Liver (tissue), 8 donors: ENCODE measurements at regions not wholly inside any gene's neighbourhood (a gene's known extent, or its start where the extent isn't known, plus 50 kb on each side); places are given as distances from the start of the nearest gene placed in this dataset.

Experiments used
- DNase-seq: peaks from one replicate; pipeline ENCODE4 v3.0.0-alpha.2; 2017; ENCODE audit warnings: low spot score
- H3K27ac ChIP-seq, 2 donors: one replicate each; pipeline ENCODE4 v1.7.0; 2013; ENCODE audit warnings: inconsistent platforms in 2 of 2, low read length in 2 of 2, control low read depth in 1 of 2, low read depth in 1 of 2, mild to moderate bottlenecking in 1 of 2
- H3K27me3 ChIP-seq, 4 donors: one replicate each; pipeline versions ENCODE4 v1.6.1 to v1.7.0; 2013; ENCODE audit warnings: low read length in 3 of 4, inconsistent platforms in 1 of 4, mild to moderate bottlenecking in 1 of 4, moderate library complexity in 1 of 4; ENCODE audit not compliant: control insufficient read depth in 4 of 4, insufficient read depth in 4 of 4
- H3K36me3 ChIP-seq, 4 donors: one replicate each; pipeline versions ENCODE4 v1.6.1 to v1.7.0; 2013; ENCODE audit warnings: low read length in 3 of 4, mild to moderate bottlenecking in 3 of 4, low read depth in 1 of 4, moderate library complexity in 1 of 4; ENCODE audit not compliant: control insufficient read depth in 4 of 4, insufficient read depth in 3 of 4
- H3K4me1 ChIP-seq, 4 donors: one replicate each; pipeline versions ENCODE4 v1.6.1 to v1.7.0; 2013; ENCODE audit warnings: low read length in 3 of 4, mild to moderate bottlenecking in 3 of 4, moderate library complexity in 1 of 4; ENCODE audit not compliant: control insufficient read depth in 4 of 4, insufficient read depth in 4 of 4
- H3K4me3 ChIP-seq, 3 donors: one replicate each; pipeline versions ENCODE4 v1.6.1 to v1.7.0; 2013; ENCODE audit warnings: low read length in 3 of 3, control low read depth in 1 of 3, low read depth in 1 of 3, mild to moderate bottlenecking in 1 of 3
- H3K9ac ChIP-seq, 2 donors: one replicate each; pipeline ENCODE4 v1.7.0; 2013; ENCODE audit warnings: low read length in 2 of 2, mild to moderate bottlenecking in 2 of 2, moderate library complexity in 2 of 2, control low read depth in 1 of 2, low read depth in 1 of 2
- H3K9me3 ChIP-seq, 4 donors: one replicate each; pipeline versions ENCODE4 v1.6.1 to v1.7.0; 2013; ENCODE audit warnings: low read length in 3 of 4; ENCODE audit not compliant: control insufficient read depth in 4 of 4
- EGR1 ChIP-seq, 2 donors: IDR thresholded peaks; 2 replicates each; pipeline ENCODE4 v1.6.1; 2016 to 2018; ENCODE audit warnings: antibody characterized with exemption in 2 of 2, low read depth in 2 of 2
- FOXA1 ChIP-seq: IDR thresholded peaks from 2 replicates; pipeline ENCODE4 v1.6.1; 2016; ENCODE audit warnings: antibody characterized with exemption
- FOXA2 ChIP-seq: IDR thresholded peaks from 2 replicates; pipeline ENCODE4 v1.6.1; 2016; ENCODE audit warnings: antibody characterized with exemption
- GABPA ChIP-seq, 2 donors: IDR thresholded peaks in 1 of 2; conservative IDR thresholded peaks in 1 of 2; 2 replicates each; pipeline ENCODE4 v1.6.1; 2016; ENCODE audit warnings: antibody characterized with exemption in 2 of 2, mild to moderate bottlenecking in 1 of 2, moderate library complexity in 1 of 2
- HNF4A ChIP-seq, 2 donors: conservative IDR thresholded peaks; 2 replicates each; pipeline ENCODE4 v1.6.1; 2016; ENCODE audit warnings: antibody characterized with exemption in 2 of 2, mild to moderate bottlenecking in 2 of 2
- HNF4G ChIP-seq: IDR thresholded peaks from 2 replicates; pipeline ENCODE4 v1.6.1; 2016; ENCODE audit warnings: antibody characterized with exemption
- JUND ChIP-seq, 2 donors: IDR thresholded peaks; 2 replicates each; pipeline ENCODE4 v1.6.1; 2016; ENCODE audit warnings: antibody characterized with exemption in 2 of 2
- NR2F2 ChIP-seq: IDR thresholded peaks from 2 replicates; pipeline ENCODE4 v1.6.1; 2016; ENCODE audit warnings: antibody characterized with exemption
- RAD21 ChIP-seq, 2 donors: IDR thresholded peaks; 2 replicates each; pipeline ENCODE4 v1.6.1; 2016; ENCODE audit warnings: antibody characterized with exemption in 2 of 2, mild to moderate bottlenecking in 2 of 2
- RXRA ChIP-seq, 2 donors: IDR thresholded peaks; 2 replicates each; pipeline ENCODE4 v1.6.1; 2017 to 2018; ENCODE audit warnings: antibody characterized with exemption in 2 of 2, mild to moderate bottlenecking in 1 of 2
- SP1 ChIP-seq: IDR thresholded peaks from 2 replicates; pipeline ENCODE4 v1.6.1; 2018; ENCODE audit warnings: antibody characterized with exemption, mild to moderate bottlenecking
- TAF1 ChIP-seq: conservative IDR thresholded peaks from 2 replicates; pipeline ENCODE4 v1.6.1; 2016; ENCODE audit warnings: antibody characterized with exemption, mild to moderate bottlenecking
- YY1 ChIP-seq: IDR thresholded peaks from 2 replicates; pipeline ENCODE4 v1.6.1; 2016; ENCODE audit warnings: antibody characterized with exemption, mild to moderate bottlenecking
- WGBS: extraction: QIAGEN DNeasy Blood & Tissue Kit; methylation state at CpG from one replicate; pipeline ENCODE4 v1.1.7; 2013; 5-methylcytosine and 5-hydroxymethylcytosine counted together
- TF ChIP-seq, protein P1 (sequence below): IDR thresholded peaks from 2 replicates; pipeline ENCODE4 v1.6.1; 2016; ENCODE audit warnings: antibody characterized with exemption, mild to moderate bottlenecking
- TF ChIP-seq, protein P2 (sequence below): IDR thresholded peaks from 2 replicates; pipeline ENCODE4 v1.6.1; 2016; ENCODE audit warnings: antibody characterized with exemption
- TF ChIP-seq, protein P3 (sequence below): IDR thresholded peaks from 2 replicates; pipeline ENCODE4 v1.6.1; 2016; ENCODE audit warnings: antibody characterized with exemption
- TF ChIP-seq, protein P4 (sequence below): fragments of 150-350 bp; IDR thresholded peaks from 2 replicates; pipeline ENCODE4 v1.5.1; 2017; ENCODE audit warnings: improper control_type of control experiment, low read depth, low read length; ENCODE audit not compliant: missing input control
- TF ChIP-seq, protein P5 (sequence below): IDR thresholded peaks from 2 replicates; pipeline ENCODE4 v1.6.1; 2016; ENCODE audit warnings: antibody characterized with exemption
- donor health status: healthy.
- donor health status: healthy.
- donor health status: healthy.
- donor health status: healthy.
- donor health status: healthy.

DNA sequence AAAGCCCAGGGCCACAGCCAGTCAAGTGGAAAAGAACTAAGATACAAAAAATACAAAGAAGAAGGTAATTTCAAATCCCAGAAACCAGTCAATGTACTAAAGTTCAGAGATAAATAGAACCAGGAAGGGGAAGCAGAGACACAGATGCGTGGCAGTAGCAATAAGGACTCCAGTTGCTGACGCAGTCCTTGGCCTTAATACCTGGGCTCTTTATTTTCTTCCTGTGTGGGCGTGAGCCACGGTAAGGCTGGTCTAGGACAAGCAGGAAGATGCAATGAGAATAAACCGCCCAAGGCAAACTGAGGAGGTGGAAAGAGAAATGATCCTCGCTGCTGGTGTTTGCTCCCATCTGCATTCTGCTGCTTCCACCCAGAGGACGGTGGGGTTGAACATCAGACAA is 65.6 kb upstream of the PLXNA2 start:
- no peak overlapping the region for H3K9ac ChIP-seq
- TF ChIP-seq FOXA2 (no peak), FOXA1 (no peak), RXRA (IDR thresholded peaks at IDR 0.05) (no peak), TAF1 (no peak), GABPA (IDR thresholded peaks at IDR 0.05 in 1 of 2, conservative IDR thresholded peaks at IDR 0.05 in 1 of 2) (no peak), HNF4G (no peak), YY1 (no peak), NR2F2 (no peak), RAD21 (IDR thresholded peaks at IDR 0.05) (no peak), EGR1 (IDR thresholded peaks at IDR 0.05; ENCODE audit: low read depth in 2 of 2) (no peak), HNF4A (conservative IDR thresholded peaks at IDR 0.05) (no peak)
- TF ChIP-seq, protein P1, sequence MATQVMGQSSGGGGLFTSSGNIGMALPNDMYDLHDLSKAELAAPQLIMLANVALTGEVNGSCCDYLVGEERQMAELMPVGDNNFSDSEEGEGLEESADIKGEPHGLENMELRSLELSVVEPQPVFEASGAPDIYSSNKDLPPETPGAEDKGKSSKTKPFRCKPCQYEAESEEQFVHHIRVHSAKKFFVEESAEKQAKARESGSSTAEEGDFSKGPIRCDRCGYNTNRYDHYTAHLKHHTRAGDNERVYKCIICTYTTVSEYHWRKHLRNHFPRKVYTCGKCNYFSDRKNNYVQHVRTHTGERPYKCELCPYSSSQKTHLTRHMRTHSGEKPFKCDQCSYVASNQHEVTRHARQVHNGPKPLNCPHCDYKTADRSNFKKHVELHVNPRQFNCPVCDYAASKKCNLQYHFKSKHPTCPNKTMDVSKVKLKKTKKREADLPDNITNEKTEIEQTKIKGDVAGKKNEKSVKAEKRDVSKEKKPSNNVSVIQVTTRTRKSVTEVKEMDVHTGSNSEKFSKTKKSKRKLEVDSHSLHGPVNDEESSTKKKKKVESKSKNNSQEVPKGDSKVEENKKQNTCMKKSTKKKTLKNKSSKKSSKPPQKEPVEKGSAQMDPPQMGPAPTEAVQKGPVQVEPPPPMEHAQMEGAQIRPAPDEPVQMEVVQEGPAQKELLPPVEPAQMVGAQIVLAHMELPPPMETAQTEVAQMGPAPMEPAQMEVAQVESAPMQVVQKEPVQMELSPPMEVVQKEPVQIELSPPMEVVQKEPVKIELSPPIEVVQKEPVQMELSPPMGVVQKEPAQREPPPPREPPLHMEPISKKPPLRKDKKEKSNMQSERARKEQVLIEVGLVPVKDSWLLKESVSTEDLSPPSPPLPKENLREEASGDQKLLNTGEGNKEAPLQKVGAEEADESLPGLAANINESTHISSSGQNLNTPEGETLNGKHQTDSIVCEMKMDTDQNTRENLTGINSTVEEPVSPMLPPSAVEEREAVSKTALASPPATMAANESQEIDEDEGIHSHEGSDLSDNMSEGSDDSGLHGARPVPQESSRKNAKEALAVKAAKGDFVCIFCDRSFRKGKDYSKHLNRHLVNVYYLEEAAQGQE, result no peak
- TF ChIP-seq, protein P2, sequence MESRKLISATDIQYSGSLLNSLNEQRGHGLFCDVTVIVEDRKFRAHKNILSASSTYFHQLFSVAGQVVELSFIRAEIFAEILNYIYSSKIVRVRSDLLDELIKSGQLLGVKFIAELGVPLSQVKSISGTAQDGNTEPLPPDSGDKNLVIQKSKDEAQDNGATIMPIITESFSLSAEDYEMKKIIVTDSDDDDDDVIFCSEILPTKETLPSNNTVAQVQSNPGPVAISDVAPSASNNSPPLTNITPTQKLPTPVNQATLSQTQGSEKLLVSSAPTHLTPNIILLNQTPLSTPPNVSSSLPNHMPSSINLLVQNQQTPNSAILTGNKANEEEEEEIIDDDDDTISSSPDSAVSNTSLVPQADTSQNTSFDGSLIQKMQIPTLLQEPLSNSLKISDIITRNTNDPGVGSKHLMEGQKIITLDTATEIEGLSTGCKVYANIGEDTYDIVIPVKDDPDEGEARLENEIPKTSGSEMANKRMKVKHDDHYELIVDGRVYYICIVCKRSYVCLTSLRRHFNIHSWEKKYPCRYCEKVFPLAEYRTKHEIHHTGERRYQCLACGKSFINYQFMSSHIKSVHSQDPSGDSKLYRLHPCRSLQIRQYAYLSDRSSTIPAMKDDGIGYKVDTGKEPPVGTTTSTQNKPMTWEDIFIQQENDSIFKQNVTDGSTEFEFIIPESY, result no peak
- TF ChIP-seq, protein P3, sequence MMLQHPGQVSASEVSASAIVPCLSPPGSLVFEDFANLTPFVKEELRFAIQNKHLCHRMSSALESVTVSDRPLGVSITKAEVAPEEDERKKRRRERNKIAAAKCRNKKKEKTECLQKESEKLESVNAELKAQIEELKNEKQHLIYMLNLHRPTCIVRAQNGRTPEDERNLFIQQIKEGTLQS, result no peak
- TF ChIP-seq, protein P4, sequence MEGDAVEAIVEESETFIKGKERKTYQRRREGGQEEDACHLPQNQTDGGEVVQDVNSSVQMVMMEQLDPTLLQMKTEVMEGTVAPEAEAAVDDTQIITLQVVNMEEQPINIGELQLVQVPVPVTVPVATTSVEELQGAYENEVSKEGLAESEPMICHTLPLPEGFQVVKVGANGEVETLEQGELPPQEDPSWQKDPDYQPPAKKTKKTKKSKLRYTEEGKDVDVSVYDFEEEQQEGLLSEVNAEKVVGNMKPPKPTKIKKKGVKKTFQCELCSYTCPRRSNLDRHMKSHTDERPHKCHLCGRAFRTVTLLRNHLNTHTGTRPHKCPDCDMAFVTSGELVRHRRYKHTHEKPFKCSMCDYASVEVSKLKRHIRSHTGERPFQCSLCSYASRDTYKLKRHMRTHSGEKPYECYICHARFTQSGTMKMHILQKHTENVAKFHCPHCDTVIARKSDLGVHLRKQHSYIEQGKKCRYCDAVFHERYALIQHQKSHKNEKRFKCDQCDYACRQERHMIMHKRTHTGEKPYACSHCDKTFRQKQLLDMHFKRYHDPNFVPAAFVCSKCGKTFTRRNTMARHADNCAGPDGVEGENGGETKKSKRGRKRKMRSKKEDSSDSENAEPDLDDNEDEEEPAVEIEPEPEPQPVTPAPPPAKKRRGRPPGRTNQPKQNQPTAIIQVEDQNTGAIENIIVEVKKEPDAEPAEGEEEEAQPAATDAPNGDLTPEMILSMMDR, result no peak
- TF ChIP-seq, protein P5, sequence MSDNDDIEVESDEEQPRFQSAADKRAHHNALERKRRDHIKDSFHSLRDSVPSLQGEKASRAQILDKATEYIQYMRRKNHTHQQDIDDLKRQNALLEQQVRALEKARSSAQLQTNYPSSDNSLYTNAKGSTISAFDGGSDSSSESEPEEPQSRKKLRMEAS, result no peak
- H3K4me3 ChIP-seq, result no peak overlapping the region
- H3K9me3 ChIP-seq, result no peaks in the 10 kb centered on the region
- no peak overlapping the region for H3K27ac ChIP-seq
- no peaks in the 10 kb centered on the region for H3K27me3 ChIP-seq
- H3K36me3 ChIP-seq, result no peaks in the 10 kb centered on the region
- DNase-seq, result no peak
- no peaks in the 10 kb centered on the region for H3K4me1 ChIP-seq
- 82% methylated on average over 7 of the region's 7 CpGs for WGBS

DNA sequence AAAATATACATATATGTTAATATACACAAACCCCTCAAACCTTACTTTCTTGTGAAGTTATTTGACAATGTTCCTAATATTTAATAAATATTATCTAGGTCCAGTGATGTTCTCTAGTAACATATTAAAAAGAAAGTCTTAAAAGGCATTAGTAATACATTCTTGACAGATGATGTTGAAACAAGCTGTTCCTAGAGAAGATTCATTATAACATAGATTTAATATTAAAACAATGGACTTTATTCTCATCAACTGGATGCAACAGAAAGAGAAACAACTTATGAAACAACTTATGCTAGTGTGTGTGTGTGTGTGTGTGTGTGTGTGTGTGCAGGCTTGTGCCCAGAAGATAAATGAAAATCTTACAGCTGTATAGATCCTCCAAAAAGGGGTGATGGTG is 68.5 kb upstream of the PLXNA2 start:
- no peak for DNase-seq
- H3K4me3 ChIP-seq, result no peak overlapping the region
- no peaks in the 10 kb centered on the region for H3K9me3 ChIP-seq
- TF ChIP-seq GABPA (IDR thresholded peaks at IDR 0.05 in 1 of 2, conservative IDR thresholded peaks at IDR 0.05 in 1 of 2) (no peak), HNF4G (no peak), RAD21 (IDR thresholded peaks at IDR 0.05) (no peak), FOXA2 (no peak), NR2F2 (no peak), SP1 (no peak), TAF1 (no peak), YY1 (no peak), JUND (IDR thresholded peaks at IDR 0.05) (no peak), HNF4A (conservative IDR thresholded peaks at IDR 0.05) (no peak), EGR1 (IDR thresholded peaks at IDR 0.05; ENCODE audit: low read depth in 2 of 2) (no peak), RXRA (IDR thresholded peaks at IDR 0.05) (no peak), FOXA1 (no peak)
- TF ChIP-seq, protein P5, result no peak
- TF ChIP-seq, protein P4, result no peak
- TF ChIP-seq, protein P2, result no peak
- no peaks in the 10 kb centered on the region for H3K27me3 ChIP-seq
- H3K4me1 ChIP-seq, result no peaks in the 10 kb centered on the region
- H3K36me3 ChIP-seq, result no peaks in the 10 kb centered on the region
- no peak overlapping the region for H3K27ac ChIP-seq
- no peak overlapping the region for H3K9ac ChIP-seq
